GM19468 (cell line): ENCODE measurements at regions not wholly inside any gene's neighbourhood (a gene's known extent, or its start where the extent isn't known, plus 50 kb on each side); places are given as distances from the start of the nearest gene placed in this dataset.

ENCODE experiments used
- ATAC-seq: cut with Tn5 transposase; IDR thresholded peaks from one replicate; pipeline ENCODE4 v1.9.1; 2021; ENCODE audit warnings: mild to moderate bottlenecking, moderate library complexity, moderate number of reproducible peaks; ENCODE audit not compliant: unreplicated experiment; ENCODE audit errors: extremely low read depth

DNA sequence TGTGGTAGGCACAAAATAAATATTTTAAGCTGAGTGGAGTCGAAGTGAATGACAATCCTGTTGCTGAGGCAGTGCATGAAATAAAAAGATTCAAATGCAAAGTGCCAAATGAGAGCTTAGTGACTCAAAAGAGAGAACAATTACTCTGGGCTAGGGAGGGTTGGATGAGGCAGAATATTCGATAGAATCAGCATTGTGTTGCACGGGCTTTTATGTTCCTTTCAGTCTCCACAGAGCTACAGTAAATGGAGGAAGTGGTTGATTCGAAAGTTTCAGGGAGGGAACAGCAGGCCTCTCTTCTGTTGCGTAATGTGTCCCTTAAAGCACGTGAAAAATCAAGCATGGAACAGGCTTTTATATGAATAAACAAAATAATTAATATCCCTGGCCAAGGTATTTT lies 599.3 kb upstream of the CELF2 start:
- peak; percentile 73 for ATAC-seq

DNA sequence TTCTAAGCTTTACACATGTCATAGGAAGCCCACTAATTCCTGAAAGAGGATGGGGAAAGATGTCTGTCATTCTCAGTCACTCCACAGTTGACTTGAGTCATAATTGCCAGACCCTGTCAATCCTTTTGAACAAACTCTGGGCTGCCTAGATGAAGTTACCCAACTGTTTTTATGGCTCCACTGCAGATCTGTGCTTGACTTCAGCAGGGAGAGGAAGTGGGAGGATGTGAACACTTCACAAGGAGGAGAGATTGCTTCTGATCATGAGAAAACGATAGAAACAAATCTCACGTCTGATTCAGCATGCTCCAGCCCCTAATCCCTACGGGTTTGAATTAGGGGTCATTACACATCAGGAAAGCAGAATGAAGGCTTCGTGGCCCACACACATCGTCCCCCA lies 596.6 kb upstream of the CELF2 start:
- no peak for ATAC-seq

DNA sequence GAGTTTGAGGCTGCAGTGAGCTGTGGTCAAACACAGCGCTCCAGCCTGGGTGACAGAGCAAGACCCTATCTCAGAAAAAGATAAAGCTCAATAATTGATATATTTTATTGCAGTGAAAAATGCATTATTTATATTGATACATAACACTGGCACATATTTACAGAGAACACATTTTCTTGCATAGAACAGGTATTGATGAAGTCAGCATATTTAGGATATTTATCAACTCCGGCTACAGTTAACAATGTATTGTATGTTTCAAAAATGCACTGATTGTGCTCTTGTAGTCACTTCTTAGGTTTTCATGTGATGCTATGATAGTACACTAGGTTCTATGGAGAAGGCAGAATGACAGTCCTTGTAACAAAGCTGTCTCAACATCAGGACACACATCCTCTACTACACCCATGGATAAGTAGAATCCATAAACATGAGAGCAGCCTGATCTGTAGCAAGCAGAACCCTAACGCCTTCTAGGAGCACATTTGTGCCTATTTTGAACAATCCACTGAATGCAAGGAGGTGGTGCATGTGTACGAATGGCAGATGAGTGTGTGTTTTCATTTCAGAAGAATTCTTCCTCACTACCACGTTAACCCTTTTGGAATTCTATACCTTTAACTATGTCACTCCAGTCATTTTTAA lies 586.1 kb upstream of the CELF2 start:
- no peak for ATAC-seq

DNA sequence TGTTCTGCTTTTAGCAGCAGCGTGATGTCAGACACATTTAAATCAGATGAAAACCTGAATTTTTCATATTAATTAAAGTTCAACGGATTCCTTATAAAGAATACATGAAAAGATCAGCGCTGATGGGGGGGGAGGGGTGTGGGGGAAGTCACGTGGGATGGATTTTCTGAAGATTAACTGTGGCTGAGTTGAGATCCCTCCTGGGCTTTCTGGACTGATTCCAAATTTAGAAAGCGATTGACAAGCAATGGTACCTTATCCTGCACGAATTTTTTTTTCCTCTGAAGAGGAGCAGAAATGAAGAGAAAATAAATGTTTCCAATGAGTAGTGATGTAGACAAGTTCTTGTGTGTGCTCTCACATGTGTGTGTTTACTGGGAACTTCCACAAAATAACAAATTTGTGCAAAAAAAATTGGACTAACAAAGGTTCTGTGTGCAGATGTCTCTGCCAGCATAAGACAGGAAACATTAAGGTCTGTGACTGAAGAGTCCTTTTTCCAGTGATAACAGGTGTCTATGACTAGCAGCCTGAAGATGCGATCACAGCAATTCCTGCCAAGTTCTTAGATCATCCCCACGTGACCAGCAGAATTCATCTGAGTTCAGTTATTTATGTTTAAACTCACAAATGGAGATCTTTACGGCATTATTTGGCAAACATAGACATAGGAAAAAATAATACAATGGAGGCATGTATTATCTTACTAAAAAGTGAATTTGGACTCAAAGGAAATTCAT lies 585.2 kb upstream of the CELF2 start:
- no peak for ATAC-seq

DNA sequence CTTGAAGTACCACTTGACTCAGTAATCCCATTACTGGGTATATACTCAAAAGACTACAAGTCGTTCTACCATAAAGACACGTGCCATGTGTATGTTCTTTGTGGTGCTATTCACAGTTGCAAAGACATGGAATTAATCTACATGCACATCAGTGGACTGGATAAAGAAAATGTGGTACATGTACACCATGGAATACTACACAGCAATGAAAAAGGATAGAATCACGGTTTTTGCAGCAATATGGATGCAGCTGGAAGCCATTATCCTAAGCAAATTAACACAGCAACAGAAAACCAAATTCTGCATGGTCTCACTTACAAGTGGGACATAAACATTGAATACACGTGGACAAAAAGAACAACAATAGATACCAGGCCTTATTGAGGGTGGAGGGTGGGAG lies 583.4 kb upstream of the CELF2 start:
- ATAC-seq, result no peak

DNA sequence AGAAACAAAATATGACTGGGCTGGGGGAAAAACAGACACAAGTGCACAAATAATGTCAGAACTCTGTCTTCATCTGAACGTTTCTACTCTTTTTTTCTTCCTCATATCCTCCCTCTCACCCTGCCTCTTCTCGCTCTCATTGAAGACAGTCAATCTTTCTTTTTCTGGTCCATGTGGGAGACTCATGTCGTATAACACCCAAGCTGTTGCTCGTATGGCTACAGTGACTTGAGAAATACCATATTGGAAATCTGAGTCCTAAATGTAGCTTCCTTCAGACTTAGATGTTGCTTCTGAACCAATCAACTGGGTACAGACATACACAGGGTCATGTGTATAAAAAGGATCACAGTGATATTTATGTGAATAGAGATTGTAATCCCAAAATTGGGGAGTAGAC lies 579.8 kb upstream of the CELF2 start:
- no peak for ATAC-seq

DNA sequence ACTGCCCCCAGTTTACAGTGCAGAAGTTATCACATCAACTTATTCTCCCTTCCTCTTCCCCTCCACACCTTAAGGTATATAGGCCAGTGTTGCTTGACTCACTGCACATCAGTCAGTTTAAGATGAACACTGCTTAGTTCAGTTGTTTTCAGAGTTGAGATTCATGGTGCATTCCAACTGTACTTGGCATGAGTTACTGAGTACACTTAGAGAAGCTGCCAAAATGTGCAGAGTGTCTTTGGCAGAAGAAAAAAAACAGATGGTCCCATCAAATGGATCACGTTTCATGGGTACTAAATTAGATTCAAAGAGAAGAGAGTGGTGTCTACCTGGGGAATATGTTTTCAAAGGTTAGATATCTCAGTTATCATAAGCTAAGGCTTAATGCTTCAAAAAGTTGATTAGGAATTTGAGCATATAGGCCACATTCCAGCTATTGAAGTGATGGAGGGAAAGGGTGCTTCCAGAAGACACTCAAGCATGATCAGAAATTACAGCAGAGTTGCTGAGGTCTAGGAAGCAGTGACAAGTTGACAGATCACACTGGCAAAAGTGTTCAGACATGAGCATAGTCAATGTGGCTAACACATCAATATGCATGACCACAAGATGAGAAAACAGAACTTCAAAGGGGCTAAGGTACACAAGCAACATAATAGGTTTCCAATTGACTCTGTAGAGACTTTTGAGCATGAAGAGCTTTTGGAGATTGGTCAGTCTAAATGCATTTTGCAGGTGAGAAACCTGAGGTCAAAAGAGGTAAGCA lies 579.2 kb upstream of the CELF2 start:
- ATAC-seq, result no peak

DNA sequence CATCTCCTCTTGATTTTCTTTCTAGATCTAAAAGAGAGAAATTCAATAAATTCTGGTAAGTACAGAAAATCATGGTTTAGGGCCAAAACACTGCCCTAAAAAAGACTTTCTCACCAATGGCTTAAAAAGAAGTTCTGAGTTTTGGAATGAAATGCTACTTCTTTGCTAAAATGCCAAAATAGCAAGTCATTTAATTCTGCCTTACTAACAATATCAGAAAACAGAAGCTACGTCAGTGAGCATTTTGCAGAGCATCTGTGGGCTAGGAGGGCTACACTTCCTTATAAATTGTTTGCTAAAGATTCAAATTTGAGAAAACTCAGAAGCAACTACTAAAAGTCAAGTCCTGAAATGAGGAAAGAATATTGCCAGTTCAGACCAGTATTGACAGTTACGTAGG lies 560.8 kb upstream of the CELF2 start:
- no peak for ATAC-seq

DNA sequence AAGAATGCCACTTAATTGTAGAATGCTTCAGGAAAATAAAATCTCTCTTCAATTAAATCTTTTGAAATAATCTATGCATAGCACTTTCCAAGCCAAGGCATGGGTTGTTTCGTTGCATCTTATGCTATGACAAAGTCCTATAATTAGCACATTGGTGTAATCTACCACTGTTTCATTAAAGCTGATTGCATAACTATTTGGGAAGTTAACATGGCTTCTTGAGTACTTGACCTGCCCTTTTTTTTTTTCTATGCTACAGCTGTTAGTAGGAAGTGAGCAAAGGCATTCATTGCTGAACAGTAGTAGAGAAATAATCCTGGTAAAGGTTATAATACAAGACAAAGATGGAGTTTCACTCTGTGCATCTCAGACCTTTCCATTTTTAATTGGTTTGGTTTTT lies 557.2 kb upstream of the CELF2 start:
- no peak for ATAC-seq

DNA sequence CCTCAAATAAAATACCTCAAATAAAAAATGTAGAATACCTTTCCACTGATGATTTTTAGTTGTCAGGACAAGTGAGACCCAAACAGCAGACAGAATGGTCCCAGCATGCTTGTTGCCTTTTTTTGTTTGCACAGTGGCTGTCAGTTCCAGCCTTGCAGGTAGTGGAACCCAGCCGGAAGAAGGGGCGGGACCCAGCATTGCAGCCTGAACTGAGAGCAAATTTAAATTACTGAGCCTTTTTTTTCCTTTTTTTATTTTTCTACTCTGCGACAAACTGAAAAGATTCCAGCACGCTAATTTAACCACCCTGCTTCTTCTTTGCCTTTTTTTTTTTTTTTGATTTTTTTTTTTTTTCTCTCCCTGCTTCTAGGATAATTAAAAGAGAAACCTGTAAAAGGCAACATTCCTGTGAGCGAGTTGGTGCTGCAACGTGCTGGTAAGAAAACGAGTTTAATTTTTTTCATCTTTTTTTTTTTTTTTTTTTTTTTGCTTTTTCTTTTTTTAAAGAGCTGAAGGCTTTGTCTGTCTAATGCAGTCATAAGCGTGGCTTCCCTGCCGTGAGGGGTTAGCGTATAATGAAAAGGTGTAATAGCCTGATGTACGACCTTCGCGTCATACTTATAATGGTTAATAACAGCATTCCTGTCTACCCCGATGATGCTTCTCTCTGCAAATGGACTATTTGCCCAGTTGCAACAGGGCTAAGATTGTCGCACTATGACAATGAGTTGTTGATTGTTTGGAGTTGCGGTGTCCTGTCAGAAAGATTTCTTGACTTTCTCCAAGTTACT lies 555.3 kb upstream of the CELF2 start:
- no peak for ATAC-seq

DNA sequence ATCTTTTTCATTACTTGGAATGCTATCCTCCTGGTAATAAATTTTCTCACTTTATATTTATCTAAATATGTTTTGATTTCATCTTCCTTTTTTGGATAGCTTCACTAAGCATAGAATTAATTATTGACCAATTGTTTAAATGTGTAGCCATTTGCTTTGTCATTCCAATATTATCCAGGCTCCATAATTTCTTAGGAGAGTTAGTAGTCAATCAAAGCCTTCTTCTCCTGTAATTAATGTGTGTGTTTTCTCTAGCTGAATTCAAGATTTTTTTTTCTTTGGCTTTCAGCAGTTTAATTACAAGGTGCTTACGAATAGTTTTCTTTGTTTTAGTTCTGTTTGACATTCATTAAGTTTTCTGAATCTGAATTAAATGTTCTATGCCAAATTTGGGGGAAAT lies 545.9 kb upstream of the CELF2 start:
- ATAC-seq, result no peak

DNA sequence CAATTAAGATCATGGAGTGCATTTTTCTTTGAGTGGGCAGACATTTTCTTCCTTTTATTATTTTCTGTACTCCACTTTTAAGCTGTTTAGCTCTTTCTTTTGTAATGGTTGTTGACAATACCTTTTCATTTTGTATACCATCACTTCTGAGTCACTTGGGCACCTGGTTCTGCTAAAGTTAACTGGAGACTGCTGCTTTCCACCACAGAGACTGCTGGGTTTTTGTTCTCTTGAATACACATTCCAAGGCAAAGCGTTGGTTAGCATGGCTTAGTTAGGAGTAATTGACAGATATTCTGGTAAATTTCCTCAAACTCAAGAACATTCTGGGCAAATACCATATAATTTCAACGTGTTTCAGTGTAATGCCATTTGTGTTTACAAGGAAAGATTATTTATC lies 541.9 kb upstream of the CELF2 start:
- ATAC-seq, result no peak

DNA sequence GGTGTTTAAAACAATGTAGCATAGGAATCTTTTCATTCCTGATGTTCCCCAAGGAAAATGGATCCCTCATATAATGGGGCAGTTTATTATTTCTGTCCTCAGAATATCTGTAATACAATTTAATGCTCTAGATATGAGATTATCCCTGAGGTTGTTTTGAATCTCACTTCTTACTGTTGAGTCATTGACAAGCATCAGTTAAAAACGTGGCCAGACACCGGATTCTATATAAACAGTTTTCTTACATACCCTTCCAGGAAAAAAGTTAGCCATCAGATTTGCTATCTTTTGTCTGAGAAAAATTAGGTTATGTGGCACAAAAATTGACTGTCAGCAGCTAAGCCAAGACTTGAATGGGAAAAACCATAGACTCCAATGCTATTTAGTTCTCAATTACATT lies 539.8 kb upstream of the CELF2 start:
- no peak for ATAC-seq

DNA sequence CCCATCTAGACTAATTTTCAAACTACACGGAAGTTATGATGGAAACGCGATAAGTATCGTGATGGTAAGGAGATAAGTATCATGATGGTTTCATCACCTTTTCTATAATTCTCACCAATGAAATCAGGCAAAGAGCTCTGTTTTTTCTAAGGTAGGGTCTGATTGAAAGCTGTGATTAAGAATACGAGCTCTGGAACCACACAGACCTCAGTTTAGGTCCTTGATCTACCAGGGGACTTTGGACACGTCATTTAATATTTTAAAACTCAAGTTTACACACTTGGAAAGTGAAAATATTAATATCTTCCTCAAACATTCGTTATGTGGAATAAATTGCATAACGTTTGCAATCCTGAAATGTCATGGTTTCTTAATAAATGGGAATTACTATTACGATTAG lies 538.2 kb upstream of the CELF2 start:
- ATAC-seq, result no peak

DNA sequence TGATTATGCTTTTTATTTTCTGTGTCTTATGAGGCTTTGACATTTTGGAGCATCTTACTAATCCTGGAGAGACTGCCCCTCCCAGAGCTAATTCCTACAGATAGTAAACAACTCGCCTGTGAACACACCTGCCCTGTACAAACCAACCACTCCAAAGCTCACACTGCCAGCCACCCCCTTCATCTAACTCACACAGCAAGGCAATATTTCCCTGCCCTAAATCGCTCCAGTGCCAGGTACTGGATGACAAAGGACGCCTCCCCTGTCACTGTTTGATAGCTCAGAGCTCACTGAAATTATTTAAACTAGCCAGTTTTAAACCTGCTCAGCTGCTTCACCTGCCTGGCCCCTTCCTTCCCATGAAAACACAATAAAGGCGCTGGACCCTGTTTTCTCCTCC lies 535.1 kb upstream of the CELF2 start:
- ATAC-seq, result no peak

DNA sequence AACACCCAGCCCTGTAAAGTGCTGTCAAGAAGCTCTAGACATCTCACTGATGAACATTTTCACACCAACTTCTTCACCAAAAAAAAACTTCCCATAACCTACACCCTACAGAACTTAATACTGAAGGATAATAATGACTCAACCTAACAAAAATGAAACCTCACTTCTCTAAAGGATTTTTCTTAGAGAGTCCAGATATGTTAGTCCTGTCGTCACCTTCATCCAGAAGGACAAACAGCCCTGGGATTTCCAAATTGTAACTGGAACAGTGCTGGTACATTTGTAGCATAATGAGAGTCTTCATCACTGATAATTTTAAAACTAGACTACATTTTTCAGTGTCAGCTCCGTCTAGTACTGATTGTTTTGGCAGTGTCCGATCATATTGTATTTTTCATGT lies 528.6 kb upstream of the CELF2 start:
- ATAC-seq, result no peak

DNA sequence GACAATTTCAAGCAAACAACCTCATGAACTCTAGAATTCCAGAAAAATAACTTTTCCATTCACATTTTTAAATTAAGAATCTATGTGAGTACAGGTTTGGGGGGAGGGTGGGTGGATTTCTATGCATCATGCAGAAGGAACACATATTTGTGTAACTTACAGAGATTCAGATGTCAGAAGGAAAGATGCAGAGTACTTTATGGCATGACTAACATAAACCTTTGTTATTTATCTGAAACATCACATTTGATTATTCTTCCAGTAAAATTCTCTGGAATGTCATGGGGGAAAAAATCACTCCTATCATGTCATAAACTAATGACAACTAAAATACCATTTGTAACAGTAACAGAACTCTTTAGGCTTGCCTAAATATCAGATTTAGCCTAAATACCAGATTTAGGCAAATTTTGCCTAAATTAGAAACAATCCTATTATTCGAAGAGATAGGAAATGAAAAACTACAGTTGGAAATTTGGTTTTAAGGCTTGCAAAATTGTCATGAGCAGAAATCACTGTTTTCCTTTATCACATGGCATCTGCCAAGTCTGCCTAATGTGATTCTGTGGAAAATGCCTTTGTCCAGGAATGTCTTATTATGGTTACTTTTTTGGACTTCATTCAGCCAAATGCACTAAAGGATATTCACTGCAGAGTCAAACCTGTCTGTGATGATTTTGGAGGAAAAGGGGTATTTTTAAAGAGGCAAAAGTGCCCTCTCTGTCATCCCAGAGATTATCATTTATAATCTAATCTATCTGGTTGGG lies 527.7 kb upstream of the CELF2 start:
- no peak for ATAC-seq

DNA sequence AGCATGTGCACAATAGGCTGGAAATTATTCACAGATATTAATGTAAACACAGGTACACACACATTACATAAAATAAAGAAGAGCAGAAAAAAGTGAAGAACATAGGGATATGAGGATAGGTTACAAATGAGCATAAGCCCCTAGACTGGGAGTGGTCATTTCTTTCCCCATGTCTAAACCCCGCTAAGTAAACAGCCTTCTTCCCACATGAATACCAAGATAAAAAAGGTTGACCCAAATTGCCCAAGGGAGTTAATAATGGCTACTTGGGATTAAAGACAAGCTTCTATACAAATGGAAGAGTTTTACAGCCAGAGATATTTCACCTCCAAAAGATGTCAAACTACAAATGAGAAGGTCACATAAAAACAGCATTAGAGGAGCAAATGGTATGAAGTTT lies 527.1 kb upstream of the CELF2 start:
- ATAC-seq, result no peak

DNA sequence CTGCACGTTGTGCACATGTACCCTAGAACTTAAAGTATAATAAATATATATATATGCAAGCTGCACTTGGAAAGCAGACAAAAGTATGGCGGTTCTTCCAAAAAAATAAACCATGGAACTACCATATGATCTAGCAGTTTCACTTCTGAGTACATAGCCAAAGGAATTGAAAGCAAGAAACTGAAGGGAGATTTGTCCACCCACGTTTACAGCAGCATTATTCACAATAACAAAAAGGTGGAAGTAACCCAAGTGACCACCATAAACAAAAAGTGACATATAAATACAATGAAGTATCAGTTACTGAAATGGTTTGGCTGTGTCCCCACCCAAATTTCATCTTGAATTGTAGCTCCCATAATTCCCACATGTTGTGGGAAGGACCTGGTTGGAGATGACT lies 525.3 kb upstream of the CELF2 start:
- ATAC-seq, result no peak

DNA sequence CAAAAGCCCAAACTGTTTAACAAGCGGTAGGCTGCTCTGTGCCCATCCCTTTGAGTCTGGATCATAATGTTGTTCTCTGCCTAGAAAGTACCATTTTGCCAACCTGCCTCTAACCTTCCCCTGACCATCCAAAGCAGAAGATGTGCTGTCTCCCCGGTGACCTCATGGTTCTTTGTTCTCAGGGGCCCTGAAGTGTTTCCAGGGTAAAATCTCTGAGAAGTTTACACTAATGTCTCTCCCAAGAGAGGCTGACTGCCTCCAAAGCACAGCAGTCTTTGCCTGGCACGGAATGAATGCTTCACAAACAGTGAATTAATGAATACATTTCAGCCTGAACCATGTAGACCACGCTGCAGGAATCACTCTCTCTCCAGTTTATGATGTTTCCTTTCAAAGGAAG lies 523.8 kb upstream of the CELF2 start:
- no peak for ATAC-seq
